GM23338 (cell line): ENCODE measurements at regions not wholly inside any gene's neighbourhood (a gene's known extent, or its start where the extent isn't known, plus 50 kb on each side); places are given as distances from the start of the nearest gene placed in this dataset.

ENCODE experiments used
- ATAC-seq: fragments of 200-7000 bp; cut with Tn5 transposase; 3 replicates; pipeline ENCODE4 v1.9.1; 2020
- DNase-seq: peaks from one replicate; pipeline ENCODE4 v3.0.0-alpha.2; 2015; ENCODE audit warnings: low spot score
- H2AFZ ChIP-seq: fragments of 200-600 bp; sonication (generic); 2 replicates; pipeline ENCODE4 v1.8.0; 2016; ENCODE audit warnings: antibody characterized with exemption, mild to moderate bottlenecking, moderate library complexity
- H3F3A ChIP-seq: fragments of 200-600 bp; sonication (generic); replicated peaks from 2 replicates; pipeline ENCODE4 v1.8.0; 2017; ENCODE audit warnings: antibody characterized with exemption, mixed run types, low read depth
- H3K27ac ChIP-seq: fragments of 200-600 bp; sonication (generic); 2 replicates; pipeline ENCODE4 v1.6.1; 2016; ENCODE audit warnings: low read depth
- H3K27me3 ChIP-seq: fragments of 200-600 bp; sonication (generic); 2 replicates; pipeline ENCODE4 v1.8.0; 2016; ENCODE audit warnings: mild to moderate bottlenecking, mixed run types, moderate library complexity; ENCODE audit not compliant: insufficient read depth
- H3K36me3 ChIP-seq: fragments of 200-600 bp; sonication (generic); 2 replicates; pipeline ENCODE4 v1.8.0; 2016; ENCODE audit warnings: mild to moderate bottlenecking; ENCODE audit not compliant: insufficient read depth
- H3K4me1 ChIP-seq: fragments of 200-600 bp; sonication (generic); 2 replicates; pipeline ENCODE4 v1.8.0; 2016; ENCODE audit warnings: mild to moderate bottlenecking, moderate library complexity; ENCODE audit not compliant: insufficient read depth
- H3K4me2 ChIP-seq: fragments of 200-600 bp; sonication (generic); 2 replicates; pipeline ENCODE4 v1.7.1; 2017; ENCODE audit warnings: mixed run types
- H3K4me3 ChIP-seq: fragments of 200-600 bp; sonication (generic); 2 replicates; pipeline ENCODE4 v1.6.1; 2016; ENCODE audit warnings: mixed run types
- H3K79me2 ChIP-seq: fragments of 200-600 bp; sonication (generic); replicated peaks from 2 replicates; pipeline ENCODE4 v1.8.0; 2017; ENCODE audit warnings: mild to moderate bottlenecking; ENCODE audit not compliant: insufficient read depth
- H3K9me2 ChIP-seq: fragments of 200-600 bp; sonication (generic); 2 replicates; pipeline ENCODE4 v1.8.0; 2017; ENCODE audit not compliant: insufficient read depth
- H4K20me1 ChIP-seq: fragments of 200-600 bp; sonication (generic); replicated peaks from 2 replicates; pipeline ENCODE4 v1.8.0; 2017; ENCODE audit warnings: mild to moderate bottlenecking; ENCODE audit not compliant: insufficient read depth
- H3K27ac Mint-ChIP-seq: 2 replicates; pipeline ENCODE4 v1.8.0; 2020; ENCODE audit warnings: inconsistent platforms, mild to moderate bottlenecking, moderate library complexity, mixed read lengths
- H3K27me3 Mint-ChIP-seq: 3 replicates; pipeline ENCODE4 v1.8.0; 2022; ENCODE audit warnings: low read depth, mild to moderate bottlenecking, moderate library complexity, mixed read lengths, inconsistent platforms; ENCODE audit not compliant: insufficient read depth, poor library complexity
- H3K36me3 Mint-ChIP-seq: 3 replicates; pipeline ENCODE4 v1.8.0; 2021; ENCODE audit warnings: low read depth, mild to moderate bottlenecking, inconsistent platforms, moderate library complexity, mixed read lengths
- H3K4me1 Mint-ChIP-seq: 3 replicates; pipeline ENCODE4 v1.8.0; 2020; ENCODE audit warnings: mild to moderate bottlenecking, inconsistent platforms, mixed read lengths
- H3K4me3 Mint-ChIP-seq: 3 replicates; pipeline ENCODE4 v1.8.0; 2021; ENCODE audit warnings: moderate library complexity, mild to moderate bottlenecking, inconsistent platforms, mixed read lengths
- H3K9me3 Mint-ChIP-seq: 3 replicates; pipeline ENCODE4 v1.8.0; 2020; ENCODE audit warnings: moderate library complexity, mild to moderate bottlenecking, inconsistent platforms, mixed read lengths
- CREB1 ChIP-seq: fragments of 250-450 bp; sonication (Bioruptor Pico); IDR thresholded peaks from 2 replicates; pipeline ENCODE4 v1.5.0; 2020; ENCODE audit warnings: low read depth, mild to moderate bottlenecking, moderate library complexity
- EZH2phosphoT487 ChIP-seq: fragments of 200-600 bp; sonication (generic); IDR thresholded peaks from one replicate; pipeline ENCODE4 v1.8.1; 2018; ENCODE audit warnings: antibody characterized with exemption; ENCODE audit not compliant: unreplicated experiment
- STAT1 ChIP-seq: IDR thresholded peaks from one replicate; pipeline ENCODE4 v1.6.1; 2016; ENCODE audit warnings: antibody characterized with exemption; ENCODE audit not compliant: unreplicated experiment
- ZNF331 ChIP-seq: fragments of 250-450 bp; sonication (Bioruptor Pico); IDR thresholded peaks from 2 replicates; pipeline ENCODE4 v1.5.0; 2020; ENCODE audit warnings: low read depth, mild to moderate bottlenecking, moderate library complexity
- TF ChIP-seq, protein P1 (sequence below): fragments of 250-450 bp; sonication (Bioruptor Pico); IDR thresholded peaks from 2 replicates; pipeline ENCODE4 v1.5.0; 2020; ENCODE audit warnings: mild to moderate bottlenecking, moderate library complexity
- TF ChIP-seq, protein P2 (sequence below): IDR thresholded peaks from 2 replicates; pipeline ENCODE4 v1.6.1; 2016; ENCODE audit warnings: antibody characterized with exemption

DNA sequence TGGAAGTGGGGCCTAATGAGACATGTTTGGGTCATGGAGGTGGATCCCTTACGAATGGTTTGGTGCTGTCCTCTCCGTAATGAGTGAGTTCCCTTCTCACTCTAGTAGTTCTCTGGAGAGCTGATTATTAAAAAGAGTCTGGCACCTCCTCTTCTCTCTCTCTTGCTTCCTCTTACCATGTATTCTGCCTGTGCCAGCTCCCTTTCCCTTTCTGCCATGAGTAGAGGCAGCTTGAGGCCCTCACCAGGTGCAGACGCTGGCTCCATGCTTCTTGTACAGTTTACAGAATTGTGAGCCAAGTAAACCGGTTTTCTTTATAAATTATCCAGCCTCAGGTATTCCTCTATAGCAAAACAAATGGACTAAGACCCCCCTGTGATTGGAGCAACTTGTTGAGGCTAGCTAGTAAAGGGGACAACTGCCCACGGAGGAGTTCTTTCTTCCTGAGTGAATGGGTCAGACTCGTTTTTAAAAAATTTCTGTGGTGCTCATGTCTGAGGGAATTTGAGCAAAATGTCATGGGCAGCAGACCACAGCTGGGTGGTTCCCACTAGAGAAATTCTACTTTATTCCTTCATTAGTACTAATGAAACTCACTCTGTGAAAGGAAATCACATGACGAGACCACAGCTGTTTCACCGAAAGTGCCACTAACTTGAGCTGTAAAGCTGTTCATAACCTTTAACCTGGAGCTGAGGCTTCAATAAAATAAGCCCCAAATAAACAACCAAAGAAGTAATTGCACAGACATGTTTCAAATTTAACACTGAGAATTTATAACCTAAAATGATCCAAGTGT lies 210.0 kb downstream of the NFKBIZ start (continued):
- TF ChIP-seq, protein P1, sequence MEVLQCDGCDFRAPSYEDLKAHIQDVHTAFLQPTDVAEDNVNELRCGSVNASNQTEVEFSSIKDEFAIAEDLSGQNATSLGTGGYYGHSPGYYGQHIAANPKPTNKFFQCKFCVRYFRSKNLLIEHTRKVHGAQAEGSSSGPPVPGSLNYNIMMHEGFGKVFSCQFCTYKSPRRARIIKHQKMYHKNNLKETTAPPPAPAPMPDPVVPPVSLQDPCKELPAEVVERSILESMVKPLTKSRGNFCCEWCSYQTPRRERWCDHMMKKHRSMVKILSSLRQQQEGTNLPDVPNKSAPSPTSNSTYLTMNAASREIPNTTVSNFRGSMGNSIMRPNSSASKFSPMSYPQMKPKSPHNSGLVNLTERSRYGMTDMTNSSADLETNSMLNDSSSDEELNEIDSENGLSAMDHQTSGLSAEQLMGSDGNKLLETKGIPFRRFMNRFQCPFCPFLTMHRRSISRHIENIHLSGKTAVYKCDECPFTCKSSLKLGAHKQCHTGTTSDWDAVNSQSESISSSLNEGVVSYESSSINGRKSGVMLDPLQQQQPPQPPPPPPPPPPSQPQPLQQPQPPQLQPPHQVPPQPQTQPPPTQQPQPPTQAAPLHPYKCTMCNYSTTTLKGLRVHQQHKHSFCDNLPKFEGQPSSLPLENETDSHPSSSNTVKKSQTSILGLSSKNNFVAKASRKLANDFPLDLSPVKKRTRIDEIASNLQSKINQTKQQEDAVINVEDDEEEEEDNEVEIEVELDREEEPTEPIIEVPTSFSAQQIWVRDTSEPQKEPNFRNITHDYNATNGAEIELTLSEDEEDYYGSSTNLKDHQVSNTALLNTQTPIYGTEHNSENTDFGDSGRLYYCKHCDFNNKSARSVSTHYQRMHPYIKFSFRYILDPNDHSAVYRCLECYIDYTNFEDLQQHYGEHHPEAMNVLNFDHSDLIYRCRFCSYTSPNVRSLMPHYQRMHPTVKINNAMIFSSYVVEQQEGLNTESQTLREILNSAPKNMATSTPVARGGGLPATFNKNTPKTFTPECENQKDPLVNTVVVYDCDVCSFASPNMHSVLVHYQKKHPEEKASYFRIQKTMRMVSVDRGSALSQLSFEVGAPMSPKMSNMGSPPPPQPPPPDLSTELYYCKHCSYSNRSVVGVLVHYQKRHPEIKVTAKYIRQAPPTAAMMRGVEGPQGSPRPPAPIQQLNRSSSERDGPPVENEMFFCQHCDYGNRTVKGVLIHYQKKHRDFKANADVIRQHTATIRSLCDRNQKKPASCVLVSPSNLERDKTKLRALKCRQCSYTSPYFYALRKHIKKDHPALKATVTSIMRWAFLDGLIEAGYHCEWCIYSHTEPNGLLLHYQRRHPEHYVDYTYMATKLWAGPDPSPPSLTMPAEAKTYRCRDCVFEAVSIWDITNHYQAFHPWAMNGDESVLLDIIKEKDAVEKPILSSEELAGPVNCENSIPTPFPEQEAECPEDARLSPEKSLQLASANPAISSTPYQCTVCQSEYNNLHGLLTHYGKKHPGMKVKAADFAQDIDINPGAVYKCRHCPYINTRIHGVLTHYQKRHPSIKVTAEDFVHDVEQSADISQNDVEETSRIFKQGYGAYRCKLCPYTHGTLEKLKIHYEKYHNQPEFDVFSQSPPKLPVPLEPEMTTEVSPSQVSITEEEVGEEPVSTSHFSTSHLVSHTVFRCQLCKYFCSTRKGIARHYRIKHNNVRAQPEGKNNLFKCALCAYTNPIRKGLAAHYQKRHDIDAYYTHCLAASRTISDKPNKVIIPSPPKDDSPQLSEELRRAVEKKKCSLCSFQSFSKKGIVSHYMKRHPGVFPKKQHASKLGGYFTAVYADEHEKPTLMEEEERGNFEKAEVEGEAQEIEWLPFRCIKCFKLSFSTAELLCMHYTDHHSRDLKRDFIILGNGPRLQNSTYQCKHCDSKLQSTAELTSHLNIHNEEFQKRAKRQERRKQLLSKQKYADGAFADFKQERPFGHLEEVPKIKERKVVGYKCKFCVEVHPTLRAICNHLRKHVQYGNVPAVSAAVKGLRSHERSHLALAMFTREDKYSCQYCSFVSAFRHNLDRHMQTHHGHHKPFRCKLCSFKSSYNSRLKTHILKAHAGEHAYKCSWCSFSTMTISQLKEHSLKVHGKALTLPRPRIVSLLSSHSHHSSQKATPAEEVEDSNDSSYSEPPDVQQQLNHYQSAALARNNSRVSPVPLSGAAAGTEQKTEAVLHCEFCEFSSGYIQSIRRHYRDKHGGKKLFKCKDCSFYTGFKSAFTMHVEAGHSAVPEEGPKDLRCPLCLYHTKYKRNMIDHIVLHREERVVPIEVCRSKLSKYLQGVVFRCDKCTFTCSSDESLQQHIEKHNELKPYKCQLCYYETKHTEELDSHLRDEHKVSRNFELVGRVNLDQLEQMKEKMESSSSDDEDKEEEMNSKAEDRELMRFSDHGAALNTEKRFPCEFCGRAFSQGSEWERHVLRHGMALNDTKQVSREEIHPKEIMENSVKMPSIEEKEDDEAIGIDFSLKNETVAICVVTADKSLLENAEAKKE = no peak

DNA sequence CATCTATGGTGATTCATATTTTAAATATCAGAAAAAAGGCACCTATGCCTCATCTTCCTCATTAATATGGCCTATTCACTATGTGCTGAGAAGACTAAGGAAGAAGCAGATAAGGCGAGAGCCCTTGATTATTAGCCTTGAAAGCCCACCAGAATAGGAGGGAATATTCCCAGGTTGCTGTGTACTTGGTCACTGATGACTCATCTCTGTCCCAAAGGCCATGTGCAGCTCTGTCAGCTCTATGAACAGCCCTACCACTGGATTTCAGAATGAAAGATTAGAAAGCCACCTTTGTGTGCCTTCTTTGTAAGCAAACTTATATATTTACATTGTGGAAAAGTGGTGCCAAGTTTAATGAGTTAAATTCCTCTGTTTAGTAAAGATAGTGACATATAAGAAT lies 211.5 kb downstream of the NFKBIZ start:
- no peaks in the 10 kb centered on the region for H3K4me1 ChIP-seq
- Mint-ChIP-seq H3K9me3 (no peaks in the 10 kb centered on the region), H3K36me3 (no peaks in the 10 kb centered on the region), H3K27ac (no peak overlapping the region), H3K4me1 (no peaks in the 10 kb centered on the region), H3K27me3 (peaks cover 2% of the 10 kb centered on the region), H3K4me3 (no peak overlapping the region)
- no peak overlapping the region for H3K4me2 ChIP-seq
- H3K4me3 ChIP-seq = no peak overlapping the region
- TF ChIP-seq CREB1 (CRISPR knock-in tag) = no peak
- 0 out of 2 replicates have a peak, but pooled peaks cover 9% of the 10 kb centered on the region for H3K9me2 ChIP-seq
- H3F3A ChIP-seq = no peaks in the 10 kb centered on the region
- no peaks in the 10 kb centered on the region for H3K36me3 ChIP-seq
- no peaks in the 10 kb centered on the region for H4K20me1 ChIP-seq
- ATAC-seq = no peak
- H3K79me2 ChIP-seq = no peaks in the 10 kb centered on the region
- H3K27me3 ChIP-seq = no peaks in the 10 kb centered on the region
- H3K27ac ChIP-seq = no peak overlapping the region
- H2AFZ ChIP-seq = no peak overlapping the region
- no peak for DNase-seq

DNA sequence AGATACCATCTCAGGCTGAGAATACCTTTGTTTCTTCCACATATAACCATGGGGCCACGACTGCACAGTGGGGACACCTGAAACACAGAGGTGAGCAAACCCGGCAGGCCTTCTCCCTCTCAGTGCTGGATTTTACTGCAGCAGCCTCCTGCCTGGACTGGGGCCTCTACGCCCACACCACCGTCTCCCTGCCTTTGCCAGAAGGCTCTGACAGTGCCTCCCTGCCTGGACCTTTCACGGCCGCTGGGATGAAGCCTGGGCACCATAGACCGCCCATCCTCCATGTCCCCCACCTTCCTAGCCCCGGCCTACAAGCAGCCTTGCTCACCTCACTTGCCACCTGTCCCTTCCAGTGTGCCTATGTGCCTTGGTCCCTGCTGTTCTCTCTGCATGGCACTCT lies 214.3 kb downstream of the NFKBIZ start:
- Mint-ChIP-seq H3K36me3 (no peaks in the 10 kb centered on the region), H3K27ac (no peak overlapping the region), H3K27me3 (no peaks in the 10 kb centered on the region), H3K4me3 (no peak overlapping the region), H3K9me3 (no peaks in the 10 kb centered on the region), H3K4me1 (no peaks in the 10 kb centered on the region)
- Histone ChIP-seq H3K27me3 (no peaks in the 10 kb centered on the region), H3K27ac (no peak overlapping the region), H3K79me2 (no peaks in the 10 kb centered on the region), H3K36me3 (no peaks in the 10 kb centered on the region), H3K9me2 (0 out of 2 replicates have a peak, but pooled peaks cover 1% of the 10 kb centered on the region), H2AFZ (no peak overlapping the region), H3K4me1 (no peaks in the 10 kb centered on the region), H3K4me3 (no peak overlapping the region), H3K4me2 (no peak overlapping the region), H3F3A (no peaks in the 10 kb centered on the region), H4K20me1 (no peaks in the 10 kb centered on the region)
- DNase-seq (no peak), ATAC-seq (no peak)
- TF ChIP-seq EZH2phosphoT487 = no peak
- TF ChIP-seq, protein P2, sequence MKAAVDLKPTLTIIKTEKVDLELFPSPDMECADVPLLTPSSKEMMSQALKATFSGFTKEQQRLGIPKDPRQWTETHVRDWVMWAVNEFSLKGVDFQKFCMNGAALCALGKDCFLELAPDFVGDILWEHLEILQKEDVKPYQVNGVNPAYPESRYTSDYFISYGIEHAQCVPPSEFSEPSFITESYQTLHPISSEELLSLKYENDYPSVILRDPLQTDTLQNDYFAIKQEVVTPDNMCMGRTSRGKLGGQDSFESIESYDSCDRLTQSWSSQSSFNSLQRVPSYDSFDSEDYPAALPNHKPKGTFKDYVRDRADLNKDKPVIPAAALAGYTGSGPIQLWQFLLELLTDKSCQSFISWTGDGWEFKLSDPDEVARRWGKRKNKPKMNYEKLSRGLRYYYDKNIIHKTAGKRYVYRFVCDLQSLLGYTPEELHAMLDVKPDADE = no peak
- TF ChIP-seq STAT1 = no peak
- no peak for TF ChIP-seq ZNF331
